ENCODE measurements at regions not wholly inside any gene's neighbourhood (a gene's known extent, or its start where the extent isn't known, plus 50 kb on each side); places are given as distances from the start of the nearest gene placed in this dataset.
A peak's percentile ranks its signal among the peaks of the same experiment; 100 is the strongest.

DNA sequence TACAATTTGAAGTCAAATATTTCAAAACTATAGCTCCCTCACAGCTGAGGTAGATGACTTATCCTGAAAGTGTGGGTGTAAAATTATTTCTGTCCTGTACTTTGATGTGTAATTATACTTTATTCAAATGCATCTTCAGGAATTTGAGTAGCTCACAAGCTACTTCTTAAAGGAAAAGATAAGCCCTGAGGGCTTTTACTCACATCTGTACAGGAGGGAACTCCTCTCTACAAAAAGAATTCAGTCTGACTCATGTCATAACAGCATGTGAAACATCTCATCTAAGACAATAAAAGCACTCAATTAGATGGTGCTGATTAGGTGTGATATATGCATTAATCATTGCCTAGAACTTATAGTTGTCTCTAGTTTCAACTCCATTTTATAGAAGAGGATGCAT, 452.0 kb downstream of the PRKD1 start:
- DNase-seq: no peak

DNA sequence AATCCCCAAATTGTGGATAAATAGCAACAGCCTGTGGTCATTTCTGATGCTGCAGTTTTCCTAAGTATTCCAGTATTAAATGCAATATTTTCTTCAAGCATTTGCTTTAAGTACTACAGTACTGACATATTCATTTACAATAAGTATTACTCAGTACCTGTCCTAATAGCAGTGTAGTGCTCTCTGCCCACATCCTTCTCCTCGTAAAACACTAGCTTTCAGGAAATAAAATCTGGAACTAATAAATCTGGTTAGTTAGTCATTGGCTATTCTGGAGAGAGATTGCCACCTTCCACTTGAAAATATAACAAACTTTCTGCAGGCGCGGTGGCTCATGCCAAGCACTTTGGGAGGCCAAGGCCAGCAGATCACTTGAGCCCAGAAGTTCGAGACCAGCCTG, 441.5 kb downstream of the PRKD1 start:
- no peak for DNase-seq

DNA sequence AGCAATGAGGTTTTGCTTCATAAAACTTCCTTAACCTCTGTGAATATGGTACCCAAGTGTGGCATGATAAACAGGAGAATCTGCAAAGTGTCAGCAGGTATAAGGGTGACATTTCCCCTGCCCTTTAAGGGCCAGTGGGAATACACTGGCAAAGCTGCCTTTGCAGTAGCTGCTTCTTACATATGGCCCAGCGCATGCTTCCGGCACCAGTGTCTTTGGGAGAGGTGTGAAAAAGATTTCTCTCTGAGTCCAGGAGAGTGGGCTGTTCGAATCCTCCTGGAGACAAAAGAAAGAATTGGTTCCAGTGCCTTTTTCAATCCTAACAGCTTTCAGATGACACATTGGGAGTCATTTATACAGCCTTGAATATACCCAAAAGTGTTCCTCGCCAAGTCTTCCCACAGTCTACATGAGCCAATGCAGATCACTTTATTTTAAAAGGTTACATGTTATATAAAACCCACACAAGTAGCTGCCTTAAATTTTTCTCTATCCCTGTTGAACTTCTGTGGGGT, 437.7 kb downstream of the PRKD1 start:
- no peak for DNase-seq

DNA sequence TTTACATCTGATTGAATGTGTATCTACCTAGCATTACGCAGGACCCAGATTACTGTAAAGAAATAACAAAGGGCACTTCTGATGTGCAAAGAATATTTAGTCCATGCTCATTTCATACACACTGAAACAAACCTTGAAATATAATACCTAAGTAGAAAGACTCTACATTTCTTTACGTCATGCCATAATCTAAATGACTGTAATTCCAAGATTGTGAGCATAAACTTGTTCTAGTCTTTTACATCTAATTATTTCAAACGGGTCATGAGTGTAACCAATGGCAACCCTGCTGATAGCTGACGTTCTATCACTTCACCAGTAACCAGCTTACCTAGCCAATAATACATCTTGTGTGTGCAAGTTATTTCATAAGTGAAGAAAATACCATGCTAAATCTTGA, 433.8 kb downstream of the PRKD1 start:
- DNase-seq: no peak

DNA sequence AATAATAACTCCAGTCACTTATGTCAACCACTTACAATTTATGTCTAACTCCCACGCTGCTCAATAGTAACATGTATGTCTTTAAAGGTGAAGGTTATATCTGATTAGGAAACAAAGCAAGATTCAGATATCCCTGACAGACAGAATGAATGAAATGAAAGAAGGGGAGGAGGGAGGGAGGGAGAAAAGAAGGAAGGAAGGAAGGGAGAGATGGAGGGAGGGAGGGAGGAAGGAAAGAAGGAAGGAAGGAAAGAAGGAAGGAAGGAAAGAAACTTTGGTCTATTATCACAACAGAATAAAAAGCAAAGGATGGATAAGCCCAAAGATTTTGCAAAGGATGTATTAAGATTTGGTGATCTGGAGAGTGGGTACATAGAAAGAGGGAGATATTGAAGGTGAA, 433.3 kb downstream of the PRKD1 start:
- DNase-seq: no peak

DNA sequence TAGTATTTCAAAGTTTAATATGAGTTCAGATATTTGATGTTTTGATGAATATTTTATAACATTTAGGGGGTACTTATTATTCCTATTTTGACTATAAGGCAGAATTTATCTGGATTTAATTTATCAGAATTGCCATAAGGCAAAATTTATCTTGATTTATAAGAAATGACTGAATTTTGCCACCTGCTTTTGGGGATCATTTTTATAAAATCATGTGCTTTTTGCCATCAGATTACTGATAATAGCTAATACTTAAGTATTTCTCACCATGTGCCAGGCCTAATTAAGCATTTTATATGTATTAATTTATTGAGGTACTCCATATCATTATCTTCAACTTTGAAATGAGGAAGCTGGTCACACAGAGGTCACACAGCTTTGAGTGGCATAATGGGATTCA, 423.7 kb downstream of the PRKD1 start:
- no peak for DNase-seq

DNA sequence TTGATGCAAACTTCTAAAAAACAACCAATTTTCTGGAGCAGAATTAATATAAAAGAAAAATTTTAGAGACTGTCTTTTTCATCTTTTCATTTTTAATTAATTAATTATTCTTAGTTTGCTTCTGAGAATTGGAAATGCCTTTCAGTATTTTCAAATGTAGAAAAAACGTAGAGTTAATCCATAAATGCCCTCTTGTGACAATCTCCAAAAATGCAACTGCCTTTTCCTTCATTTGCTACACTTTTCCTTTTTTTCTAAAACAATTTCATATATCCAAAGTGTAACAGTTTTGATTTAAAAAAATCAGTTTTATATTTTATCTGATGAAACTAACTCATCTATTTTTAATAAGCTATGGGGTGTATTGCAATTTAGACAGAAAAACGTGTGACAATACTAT, 409.3 kb downstream of the PRKD1 start:
- DNase-seq: no peak

DNA sequence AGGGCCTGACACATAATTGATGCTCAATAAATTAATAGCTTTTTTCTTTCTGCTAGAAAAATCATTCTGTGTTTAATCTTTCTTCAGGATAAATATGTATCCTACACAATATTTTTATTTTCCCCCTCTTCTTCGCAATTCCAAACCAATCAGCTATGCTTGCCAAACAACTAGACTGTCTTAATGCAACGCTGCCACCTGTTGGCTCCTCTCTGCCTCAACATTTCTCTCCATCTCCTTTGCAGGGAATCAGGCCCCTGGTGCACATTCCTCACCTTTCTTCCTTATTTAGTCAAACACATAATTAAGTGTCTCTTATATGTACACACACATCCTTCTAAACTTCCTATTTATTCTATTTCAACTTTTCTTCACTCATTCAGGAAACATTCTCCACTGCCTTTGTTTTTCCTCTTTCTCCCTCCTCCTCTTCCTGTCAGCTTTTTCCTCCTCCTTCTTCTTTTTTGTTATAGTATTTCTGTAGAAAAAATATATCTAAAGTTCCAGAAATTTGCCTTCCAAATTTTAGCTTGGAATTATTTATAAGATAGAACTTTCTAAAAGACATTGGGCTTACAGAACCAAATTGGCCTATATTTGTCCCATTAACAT, 406.0 kb downstream of the PRKD1 start:
- DNase-seq: peak; percentile 41

Measured in NCI-H524 treated with DMSO at 0.1 percent for 48 hours (cell line).